ENCODE measurements at regions not wholly inside any gene's neighbourhood (a gene's known extent, or its start where the extent isn't known, plus 50 kb on each side); places are given as distances from the start of the nearest gene placed in this dataset.
"Not testable (repeated sequence)": the region's sequence is repeated elsewhere in the genome, so short reads cannot be mapped to it uniquely, and the experiment has no call there.

DNA sequence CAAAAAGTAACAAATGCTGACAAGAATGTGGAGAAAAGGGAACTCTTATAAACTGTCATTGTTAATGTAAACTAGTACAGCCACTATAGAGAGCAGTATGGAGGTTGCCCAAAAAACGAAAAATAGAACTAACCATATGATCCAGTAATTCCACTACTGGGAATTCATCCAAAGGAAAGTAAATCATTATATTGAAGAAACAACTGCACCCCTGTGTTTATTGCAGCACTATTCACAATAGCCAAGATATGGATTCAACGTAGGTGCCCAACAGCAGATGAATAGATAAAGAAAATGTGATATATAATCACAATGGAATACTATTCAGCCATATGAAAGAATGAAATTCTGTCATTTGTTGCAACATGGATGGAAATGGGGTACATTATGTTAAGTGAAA, 188.0 kb upstream of the E2F7 start:
- DNase-seq = no peak

DNA sequence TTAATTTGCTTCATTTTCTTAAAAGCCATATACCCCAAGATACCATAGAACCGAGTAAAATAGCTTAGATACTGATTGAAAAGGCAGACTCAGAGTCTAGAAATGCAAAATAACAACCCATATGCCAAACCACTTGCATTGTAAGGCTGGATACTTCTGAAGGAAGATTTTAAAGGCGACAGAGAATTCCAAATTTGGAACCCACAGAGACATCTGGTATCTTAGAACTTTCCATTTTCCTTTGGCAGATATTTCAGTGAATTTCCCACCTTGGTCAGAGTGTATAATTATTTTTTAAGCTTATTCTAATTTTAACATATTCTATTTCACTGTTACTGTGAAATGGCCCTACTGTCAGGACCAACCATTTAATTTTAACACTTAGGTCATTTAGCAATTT, 186.4 kb upstream of the E2F7 start:
- no peak for DNase-seq

DNA sequence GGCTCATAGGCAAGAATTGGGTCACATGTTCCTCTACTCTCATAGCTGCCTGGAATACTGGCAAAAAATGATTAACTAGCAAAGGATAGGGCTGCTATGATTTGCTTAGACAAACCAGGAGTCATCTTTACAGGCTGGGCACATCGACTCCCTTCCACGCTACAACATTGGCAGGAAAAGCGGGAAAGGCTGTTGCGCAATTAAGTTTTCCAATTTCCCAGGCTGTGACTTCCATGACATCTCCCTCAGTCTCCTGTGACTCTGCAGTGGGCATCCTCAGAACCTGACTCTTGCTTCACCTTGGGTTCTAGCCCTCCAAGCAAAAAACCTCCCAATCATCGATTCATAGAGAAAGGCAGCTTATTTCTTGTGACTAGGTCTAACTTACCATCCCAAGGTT, 184.5 kb upstream of the E2F7 start:
- no peak for DNase-seq

DNA sequence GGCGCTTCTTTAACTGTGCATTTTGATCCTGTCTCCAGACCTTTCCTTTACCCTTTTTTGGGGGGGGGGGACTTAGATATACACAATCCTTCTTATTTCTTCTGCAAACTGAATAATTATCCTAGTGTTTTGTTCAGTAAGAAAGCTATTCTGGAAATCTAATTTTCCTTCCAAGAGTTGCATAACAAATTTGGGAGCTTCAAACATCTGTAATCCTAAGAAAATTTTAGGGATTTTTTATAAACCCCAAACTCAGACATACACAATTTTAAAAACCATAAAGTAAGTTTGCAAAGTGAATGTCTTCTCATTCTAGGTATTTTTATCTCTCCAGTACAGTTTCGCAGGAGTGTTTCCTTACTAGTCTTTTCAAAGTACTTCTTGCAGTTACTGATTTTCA, 182.7 kb upstream of the E2F7 start:
- no peak for DNase-seq

DNA sequence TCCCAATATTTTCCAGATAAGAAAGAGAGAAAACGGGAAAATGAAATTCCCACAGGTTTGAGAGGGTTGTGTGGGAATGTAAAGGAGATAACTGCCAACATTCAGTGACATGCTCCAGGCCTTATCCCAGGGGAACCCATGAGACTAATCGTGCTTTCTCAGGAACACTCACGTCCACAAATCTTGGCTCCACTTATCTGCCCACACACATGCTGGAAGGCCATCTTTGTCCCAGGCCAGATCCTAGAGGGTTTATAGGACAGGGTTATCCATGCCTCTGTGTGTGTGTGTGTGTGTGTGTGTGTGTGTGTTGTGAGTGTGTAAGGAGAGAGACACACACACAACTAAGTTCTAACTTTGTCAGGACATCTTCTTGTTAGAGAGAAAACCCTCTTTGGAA, 182.2 kb upstream of the E2F7 start:
- no peak for DNase-seq

DNA sequence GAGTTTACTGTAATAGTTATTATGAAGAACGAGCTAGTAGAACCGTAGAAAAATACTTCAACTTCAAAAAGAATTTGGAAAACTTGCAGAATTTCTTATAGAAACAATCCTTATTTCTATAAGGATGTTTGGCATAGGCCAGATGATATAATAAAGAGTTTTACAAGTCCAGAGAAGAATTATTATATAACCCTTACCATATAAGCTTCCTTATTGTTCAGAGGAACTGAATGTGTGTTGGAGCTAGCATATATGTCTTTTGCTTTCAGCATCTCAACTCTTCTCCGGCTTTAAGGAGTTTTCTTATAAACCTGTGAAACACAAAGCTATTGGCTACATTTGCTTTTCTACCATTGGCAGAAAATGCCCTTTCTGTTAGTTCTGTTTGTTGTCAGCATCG, 178.0 kb upstream of the E2F7 start:
- DNase-seq = no peak

DNA sequence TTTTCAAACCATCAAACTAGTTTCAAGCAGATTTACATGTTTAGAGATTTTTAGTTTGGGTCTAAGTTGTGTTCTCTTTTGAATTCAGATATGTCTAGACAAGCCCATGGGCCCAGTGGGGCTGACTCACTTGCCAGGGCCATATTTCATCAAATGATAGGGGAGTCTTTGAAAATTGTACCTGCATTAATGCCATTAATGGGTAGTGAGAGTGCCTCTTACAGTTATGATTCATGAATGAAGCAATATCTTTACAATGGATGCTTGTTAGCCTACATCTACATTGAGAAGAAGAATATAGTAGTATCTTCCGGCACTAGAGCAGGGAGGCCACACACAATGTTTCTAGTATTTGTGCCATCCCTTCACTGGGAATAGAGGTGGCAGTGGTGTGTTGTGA, 174.2 kb upstream of the E2F7 start:
- no peak for DNase-seq

DNA sequence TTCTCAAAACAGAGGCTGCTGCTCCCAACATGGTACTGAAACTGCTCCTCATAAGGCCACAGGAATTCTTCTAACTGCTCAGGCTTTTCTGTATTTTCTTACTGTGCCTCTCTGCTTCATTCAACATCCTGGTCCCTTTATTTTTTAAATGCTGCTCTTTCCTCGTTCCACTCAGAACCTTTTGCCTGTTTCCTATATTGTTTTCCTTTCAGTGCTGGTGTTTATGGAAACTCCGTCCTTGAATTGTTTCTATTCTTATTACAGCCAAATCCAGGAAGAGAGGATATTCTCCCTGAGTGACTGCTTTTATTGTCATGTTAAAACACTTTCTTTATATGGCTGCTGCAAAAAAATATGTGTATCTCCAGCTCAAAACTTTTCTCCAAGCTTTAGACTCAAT, 173.0 kb upstream of the E2F7 start:
- no peak for DNase-seq

DNA sequence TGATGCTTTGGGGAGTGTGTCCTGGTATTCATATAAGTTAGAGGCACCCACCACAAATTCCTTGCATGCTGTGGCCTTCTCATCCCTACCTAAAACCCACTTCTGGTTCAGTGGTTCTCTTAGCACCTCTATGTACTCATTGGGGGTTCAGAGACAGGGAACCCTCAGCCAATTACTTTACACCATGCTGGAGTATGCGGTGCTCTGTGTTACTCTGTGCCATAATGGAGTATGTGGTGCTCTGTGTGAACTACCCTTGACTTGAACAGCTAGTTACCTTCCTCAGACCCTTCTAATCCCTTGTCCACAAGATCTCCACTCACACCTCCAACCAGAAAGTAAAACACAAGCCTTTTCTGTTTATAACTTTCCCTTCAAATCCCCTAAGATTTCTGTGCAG, 172.5 kb upstream of the E2F7 start:
- no peak for DNase-seq

DNA sequence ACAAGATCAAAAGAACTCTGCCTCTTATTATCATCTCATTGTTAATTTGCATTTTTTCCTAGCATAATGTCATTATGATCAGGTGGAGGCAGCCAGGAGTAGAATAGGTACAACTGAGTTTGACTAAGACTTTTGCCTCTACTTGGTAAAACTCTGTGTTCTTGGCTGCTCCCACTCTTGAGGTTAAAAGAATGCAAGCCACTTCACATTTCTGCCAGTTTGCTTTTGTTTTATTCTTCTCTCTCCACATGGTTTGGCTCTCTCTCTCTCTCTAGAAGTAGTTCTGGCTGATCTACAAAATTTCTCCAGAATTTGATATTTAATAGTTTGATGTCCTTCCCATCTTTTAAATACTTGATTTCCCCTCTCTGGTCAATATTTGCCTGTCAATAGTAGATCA, 170.7 kb upstream of the E2F7 start:
- DNase-seq = no peak

DNA sequence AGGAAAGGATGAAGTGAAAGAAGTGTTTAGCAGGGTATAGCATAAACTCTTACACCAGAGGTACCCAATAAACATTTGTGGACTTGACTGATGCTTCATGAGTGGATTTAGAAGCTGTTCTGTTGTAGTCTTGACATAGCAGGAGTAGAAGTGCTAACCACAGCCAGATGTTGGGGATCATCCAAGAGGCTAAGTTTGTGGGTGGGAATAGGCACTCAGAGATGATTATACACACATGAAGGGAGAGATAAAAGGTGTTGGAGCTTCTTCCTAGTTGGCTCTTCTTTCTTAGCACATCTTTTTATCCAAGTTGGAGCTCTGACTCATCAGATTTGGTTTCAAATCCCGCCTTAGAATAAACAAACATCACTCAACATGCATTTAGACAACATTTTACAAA, 166.7 kb upstream of the E2F7 start:
- no peak for DNase-seq

DNA sequence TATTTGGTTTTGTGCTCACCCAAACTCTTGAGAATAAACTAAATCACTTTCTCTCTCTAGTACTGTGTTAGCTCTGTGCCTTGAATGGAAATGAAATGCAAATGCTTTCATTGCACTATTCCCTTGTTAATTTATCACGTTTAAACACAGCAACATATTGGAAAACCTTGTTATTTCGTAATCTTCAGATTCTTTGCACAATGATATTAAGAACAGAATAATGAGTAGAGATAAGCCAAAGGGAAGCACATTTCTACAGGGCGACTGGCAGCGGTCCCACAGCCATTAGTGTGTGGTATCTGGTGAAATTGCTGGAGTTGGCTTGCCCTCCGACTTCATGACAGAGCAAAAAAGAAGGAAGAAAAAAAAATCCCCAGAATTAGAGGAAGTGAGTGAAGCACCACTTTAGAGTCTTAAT, 166.1 kb upstream of the E2F7 start:
- DNase-seq = no peak

DNA sequence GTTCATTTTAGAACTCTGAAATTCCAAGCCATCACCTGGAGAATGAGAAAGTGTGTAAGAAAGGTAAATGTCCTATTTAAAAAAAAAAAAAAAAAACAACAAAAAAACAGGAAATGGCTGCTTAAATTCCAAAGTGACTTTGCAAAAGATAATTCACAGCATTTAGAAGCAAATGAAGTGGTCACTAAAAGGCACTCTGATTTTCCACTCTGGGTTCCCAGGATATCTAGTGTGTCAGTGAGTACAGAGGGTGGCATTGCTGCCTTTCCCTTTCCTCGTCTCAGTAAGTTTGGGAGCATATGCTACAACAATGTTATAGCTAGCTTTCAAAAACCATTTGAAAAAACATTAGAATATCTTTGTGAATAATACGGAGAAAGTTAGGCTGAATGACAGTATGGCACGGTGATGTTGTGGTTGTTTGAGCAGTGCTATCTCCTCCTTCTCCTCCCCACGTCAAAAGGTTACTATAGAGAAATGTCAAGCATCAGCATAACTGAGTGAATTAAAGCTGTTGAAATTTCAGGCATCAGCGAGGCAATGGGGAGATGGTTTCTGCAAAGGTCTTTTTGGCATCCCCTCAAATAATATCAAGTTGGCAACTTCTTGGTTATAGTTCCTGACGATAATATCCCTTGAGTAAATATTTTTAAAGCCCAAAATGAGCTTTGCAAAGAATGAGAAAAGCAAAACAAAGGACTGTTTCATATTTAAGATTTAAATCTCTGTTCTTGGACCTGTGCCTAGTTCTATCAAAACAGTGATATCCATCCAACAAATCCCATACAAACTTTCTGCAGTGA, 164.5 kb upstream of the E2F7 start:
- DNase-seq = no peak

DNA sequence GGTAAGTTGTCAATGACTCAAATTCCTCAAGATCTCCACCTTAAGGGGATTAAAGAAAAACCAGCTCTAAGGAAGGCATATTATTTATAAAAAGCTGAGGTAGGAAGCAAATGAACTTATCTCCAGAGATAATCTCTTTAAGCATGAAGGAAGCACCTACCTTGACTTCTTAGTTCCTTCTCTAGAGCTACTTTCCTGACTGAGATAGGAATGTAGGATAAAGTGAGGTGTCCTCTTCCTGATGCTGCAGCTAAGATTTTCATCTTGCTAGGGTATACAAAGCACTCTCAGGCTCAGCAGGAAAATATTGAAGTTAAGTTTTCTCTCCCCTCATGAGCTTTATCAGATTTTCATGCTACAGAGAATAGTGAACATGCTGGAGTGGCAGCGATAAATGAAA, 163.0 kb upstream of the E2F7 start:
- no peak for DNase-seq

DNA sequence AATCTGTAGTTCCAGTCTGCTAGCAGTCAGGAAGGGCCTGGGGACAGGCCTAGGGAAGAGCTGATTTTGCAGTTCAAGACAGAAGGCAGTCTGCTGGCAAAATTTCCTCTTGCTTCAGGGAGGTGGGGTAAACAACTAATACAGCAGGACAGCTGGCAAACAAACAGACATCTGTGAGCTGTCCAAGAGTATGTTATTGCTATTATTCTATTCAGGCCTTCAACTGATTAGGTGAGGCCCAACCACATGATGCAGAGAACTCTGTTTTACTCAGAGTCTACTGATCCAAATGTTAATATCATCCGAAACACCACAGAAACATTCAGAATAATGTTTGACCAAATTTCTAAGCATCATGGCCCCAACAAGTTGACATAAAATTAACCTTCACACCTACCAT, 161.0 kb upstream of the E2F7 start:
- DNase-seq = no peak

DNA sequence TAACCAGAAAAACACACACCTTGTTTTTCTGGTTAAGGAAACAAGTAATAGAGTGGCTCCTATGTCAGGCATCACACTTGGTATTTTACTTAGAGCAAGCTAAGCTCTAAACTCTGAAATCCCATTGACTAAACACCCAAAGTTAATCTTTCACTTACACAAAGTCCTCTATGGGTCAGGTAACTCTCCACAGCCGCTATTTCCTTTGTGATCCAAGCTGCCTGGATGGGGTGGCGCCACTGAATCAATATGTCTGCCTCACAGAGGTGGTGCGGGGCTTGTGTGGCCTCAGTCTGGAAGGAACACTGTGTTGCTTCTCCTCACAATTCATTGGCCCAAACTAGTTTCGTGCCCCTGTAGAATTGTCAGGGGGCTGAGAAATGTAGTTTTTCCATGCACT, 160.0 kb upstream of the E2F7 start:
- DNase-seq = no peak

DNA sequence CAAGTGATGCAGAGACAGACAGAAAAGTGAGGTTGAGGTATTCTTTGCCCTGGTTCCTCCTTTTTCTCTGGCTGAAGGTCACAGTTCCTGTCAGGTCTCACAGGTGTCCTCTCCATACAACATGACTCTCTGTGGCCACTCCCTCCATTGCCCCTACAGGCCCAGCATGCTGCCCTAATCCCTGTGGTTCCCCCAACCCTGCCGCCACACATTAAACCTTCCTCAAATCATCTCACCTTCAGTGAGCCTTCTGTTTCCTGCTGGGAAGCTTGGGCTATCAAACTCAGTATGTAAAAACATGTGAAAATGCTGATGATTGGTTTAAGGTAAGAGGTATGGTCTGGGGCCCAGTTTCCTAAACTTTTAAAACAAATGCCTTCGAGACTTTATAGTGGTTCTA, 159.0 kb upstream of the E2F7 start:
- no peak for DNase-seq

DNA sequence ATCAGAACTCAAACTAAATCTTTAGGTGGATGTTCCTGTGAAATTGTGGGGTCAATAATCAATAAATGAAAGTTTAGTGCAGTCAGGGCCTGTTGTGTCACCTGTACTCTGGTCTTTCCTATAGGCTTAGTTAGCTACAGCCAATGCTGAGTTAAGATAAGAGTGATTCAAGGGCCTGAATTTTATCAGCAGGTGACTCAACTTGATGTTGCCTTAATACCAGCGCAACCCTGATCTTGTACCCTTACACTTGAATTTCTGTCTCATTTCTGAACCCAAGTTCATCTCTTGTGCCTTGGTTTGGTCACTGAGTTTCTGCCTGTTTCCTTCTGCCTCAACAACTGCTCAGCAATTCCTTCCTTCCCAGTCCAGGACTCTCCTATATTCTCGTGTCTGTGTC, 157.0 kb upstream of the E2F7 start:
- no peak for DNase-seq

DNA sequence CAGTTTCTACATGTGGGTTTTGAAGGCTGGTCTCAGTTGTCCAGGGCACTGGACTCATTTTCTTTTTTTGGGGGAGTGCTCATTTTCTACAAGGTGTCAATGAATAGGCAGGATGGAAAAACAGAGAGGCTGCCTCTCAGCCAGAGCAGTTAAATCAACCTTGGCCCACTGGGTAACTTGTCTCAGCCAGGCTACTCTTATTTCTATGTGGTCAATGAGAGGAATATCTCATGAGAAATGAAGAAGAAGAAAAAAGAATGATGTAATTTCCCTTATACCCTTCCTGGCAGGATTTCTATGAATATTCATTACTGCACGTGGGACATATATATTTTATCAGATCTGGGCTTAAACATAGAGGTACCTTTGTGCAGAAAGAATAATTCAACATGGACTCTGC, 155.2 kb upstream of the E2F7 start:
- no peak for DNase-seq

DNA sequence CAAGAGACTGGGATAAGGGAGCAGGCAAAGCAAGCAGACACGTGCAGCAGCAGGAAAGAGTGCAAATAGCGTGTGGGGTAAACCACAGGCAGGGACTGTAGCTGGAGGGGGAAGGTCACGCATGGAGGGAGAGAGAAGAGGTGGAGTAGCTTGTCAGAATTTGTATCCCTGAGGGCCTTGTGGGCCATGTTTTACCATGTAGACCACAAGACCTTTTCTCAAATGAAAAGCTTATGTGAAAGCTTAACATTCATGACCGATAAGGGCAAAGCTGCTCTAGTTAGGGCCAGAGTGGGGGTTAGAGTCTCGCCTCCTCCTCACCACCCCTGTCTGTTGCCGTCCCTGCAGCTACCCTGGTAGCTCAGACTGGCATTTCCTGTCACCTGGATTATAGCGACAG, 152.9 kb upstream of the E2F7 start:
- no peak for DNase-seq

DNA sequence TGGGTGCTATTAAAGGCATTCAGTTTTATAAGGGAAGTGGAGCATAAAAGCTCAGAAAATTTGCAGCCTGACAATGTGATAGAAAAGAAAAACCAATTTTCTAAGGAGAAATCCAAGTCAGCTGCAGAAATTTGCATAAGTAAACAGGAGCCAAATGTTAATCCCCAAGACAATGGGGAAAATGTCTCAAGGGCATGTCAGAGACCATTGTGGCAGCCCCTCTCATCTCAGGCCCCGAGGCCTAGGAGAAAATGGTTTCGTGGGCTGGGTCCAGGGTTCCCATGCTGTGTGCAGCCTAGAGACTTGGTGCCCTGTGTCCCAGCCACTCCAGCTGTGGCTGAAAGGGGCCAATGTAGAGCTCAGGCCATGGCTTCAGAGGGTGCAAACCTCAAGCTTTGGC, 150.8 kb upstream of the E2F7 start:
- not testable (repeated sequence) for DNase-seq

DNA sequence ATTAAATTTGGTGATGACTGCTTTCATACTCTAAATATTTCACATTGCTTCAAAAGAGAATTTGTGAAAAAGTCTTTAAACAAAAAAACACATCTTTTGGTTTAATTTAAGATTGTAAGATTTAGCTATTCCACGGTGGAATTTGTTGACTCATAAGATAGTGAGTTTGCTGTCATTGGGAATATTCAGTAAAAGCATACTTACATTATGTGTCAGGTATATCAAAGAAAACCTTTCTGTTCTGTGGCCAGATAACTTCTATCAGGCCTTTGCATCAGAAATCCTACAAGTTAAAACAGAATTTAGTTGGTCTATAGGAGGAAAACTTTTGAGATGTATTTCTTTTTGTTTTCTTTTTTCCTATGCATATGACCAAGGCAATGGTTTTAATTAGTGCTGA, 148.8 kb upstream of the E2F7 start:
- DNase-seq = no peak

DNA sequence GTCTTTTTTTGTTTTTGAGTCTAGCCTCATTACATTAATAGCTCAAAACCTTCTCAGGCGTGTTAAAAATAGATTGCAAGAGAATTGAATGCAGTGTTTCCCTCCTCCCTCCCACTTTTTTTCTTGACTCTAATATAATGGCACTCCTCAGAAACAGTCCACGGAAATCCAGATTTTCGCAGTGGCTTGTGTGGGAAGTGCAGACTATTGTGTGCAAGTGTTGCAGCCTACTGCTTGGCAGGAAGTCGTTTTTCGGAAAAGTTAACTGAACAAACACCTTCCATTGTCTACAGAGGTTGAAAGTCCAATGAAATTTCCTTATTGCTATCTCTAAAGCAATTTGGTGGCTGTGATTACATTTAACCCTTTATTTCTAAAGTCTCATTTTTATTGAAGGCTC, 147.9 kb upstream of the E2F7 start:
- DNase-seq = no peak

DNA sequence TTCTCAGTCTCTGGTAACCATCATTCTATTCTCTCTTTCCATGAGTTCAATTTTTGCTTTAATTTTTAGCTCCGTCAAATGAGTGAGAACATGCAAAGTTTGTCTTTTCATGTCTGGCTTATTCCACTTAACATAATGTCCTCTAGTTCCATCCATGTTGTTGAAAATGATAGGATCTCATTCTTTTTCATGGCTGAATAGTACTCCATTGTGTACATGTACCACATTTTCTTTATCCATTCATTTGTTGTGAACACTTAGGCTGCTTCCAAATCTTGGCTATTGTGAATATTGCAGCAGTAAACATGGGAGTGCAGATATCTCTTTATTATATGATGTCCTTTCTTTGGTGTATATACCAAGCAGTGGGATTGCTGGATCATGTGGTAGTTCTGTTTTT, 145.4 kb upstream of the E2F7 start:
- no peak for DNase-seq

DNA sequence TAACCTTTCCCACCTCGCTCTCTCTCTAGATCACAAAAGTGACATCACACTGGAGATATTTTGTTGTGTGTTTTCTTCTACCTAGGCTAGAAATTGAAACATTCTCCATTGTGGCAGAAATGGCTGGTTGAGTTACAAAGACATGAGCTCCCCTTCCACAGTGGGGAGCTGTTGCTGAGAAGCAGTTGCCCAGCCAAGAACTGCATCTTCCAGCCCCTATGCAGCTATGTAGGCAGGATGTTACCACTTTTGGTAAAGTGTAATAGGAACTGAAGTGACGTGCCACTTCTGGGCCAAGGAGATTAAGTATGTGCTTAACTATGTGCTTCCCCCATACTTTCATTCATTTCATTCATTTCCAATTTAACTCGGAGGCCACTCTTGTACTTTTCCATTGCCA, 138.7 kb upstream of the E2F7 start:
- DNase-seq = no peak
